ENCODE measurements at regions not wholly inside any gene's neighbourhood (a gene's known extent, or its start where the extent isn't known, plus 50 kb on each side); places are given as distances from the start of the nearest gene placed in this dataset.

- Histone ChIP-seq H3K27ac (ENCODE audit: low read depth, low read length) (no peak overlapping the region), H3K9me3 (ENCODE audit: control insufficient read depth, low read length) (no peaks in the 10 kb centered on the region), H3K4me1 (ENCODE audit: control insufficient read depth, insufficient read depth, low read length) (no peaks in the 10 kb centered on the region), H3K36me3 (ENCODE audit: control insufficient read depth, insufficient read depth, low read length) (no peaks in the 10 kb centered on the region), H3K9ac (ENCODE audit: extremely low read depth, low read length, poor library complexity, severe bottlenecking) (no peak overlapping the region), H3K27me3 (ENCODE audit: control insufficient read depth, insufficient read depth, low read length, poor library complexity, severe bottlenecking) (no peaks in the 10 kb centered on the region), H3K4me3 (ENCODE audit: low read length) (no peak overlapping the region)
- no peaks in the 10 kb centered on the region for H3K36me3 Mint-ChIP-seq (ENCODE audit: low read depth)
- H3K4me1 Mint-ChIP-seq, result no peaks in the 10 kb centered on the region
- no peak overlapping the region for H3K4me3 Mint-ChIP-seq
- H3K27ac Mint-ChIP-seq, result no peak overlapping the region
- no peak for TF ChIP-seq CTCF (conservative IDR thresholded peaks at IDR 0.05)
- 81 to 92% methylated on average over 4 to 11 of the region's 11 CpGs for WGBS, 2 experiments (ENCODE audit: insufficient coverage in 1 of 2, insufficient read length in 1 of 2)
- H3K27me3 Mint-ChIP-seq (ENCODE audit: insufficient read depth), result no peaks in the 10 kb centered on the region
- no peaks in the 10 kb centered on the region for H3K9me3 Mint-ChIP-seq
- peak; percentile 43 for DNase-seq
These were observed 113.7 kb downstream of the IRX5 start for GRCh38 chr16:55044201-55044975.

GRCh38 chr16:55045329-55045728 lies 114.7 kb downstream of the IRX5 start:
- Histone ChIP-seq H3K27me3 (ENCODE audit: control insufficient read depth, insufficient read depth, low read length, poor library complexity, severe bottlenecking) (no peaks in the 10 kb centered on the region), H3K9ac (ENCODE audit: extremely low read depth, low read length, poor library complexity, severe bottlenecking) (no peak overlapping the region), H3K4me1 (ENCODE audit: control insufficient read depth, insufficient read depth, low read length) (no peaks in the 10 kb centered on the region), H3K27ac (ENCODE audit: low read depth, low read length) (no peak overlapping the region), H3K9me3 (ENCODE audit: control insufficient read depth, low read length) (no peaks in the 10 kb centered on the region), H3K36me3 (ENCODE audit: control insufficient read depth, insufficient read depth, low read length) (no peaks in the 10 kb centered on the region), H3K4me3 (ENCODE audit: low read length) (no peak overlapping the region)
- WGBS, 2 experiments (ENCODE audit: insufficient coverage in 1 of 2, insufficient read length in 1 of 2), result 90 to 93% methylated on average over 2 to 3 of the region's 3 CpGs
- no peak for TF ChIP-seq CTCF (conservative IDR thresholded peaks at IDR 0.05)
- no peaks in the 10 kb centered on the region for H3K4me1 Mint-ChIP-seq
- H3K9me3 Mint-ChIP-seq, result no peaks in the 10 kb centered on the region
- no peak overlapping the region for H3K27ac Mint-ChIP-seq
- H3K36me3 Mint-ChIP-seq (ENCODE audit: low read depth), result no peaks in the 10 kb centered on the region
- DNase-seq, result no peak
- no peak overlapping the region for H3K4me3 Mint-ChIP-seq
- H3K27me3 Mint-ChIP-seq (ENCODE audit: insufficient read depth), result no peaks in the 10 kb centered on the region

GRCh38 chr16:55045756-55046460 lies 115.2 kb downstream of the IRX5 start:
- H3K9ac ChIP-seq (ENCODE audit: extremely low read depth, low read length, poor library complexity, severe bottlenecking), result no peak overlapping the region
- no peaks in the 10 kb centered on the region for H3K27me3 Mint-ChIP-seq (ENCODE audit: insufficient read depth)
- H3K9me3 Mint-ChIP-seq, result no peaks in the 10 kb centered on the region

More at GRCh38 chr16:55045756-55046460, 115.2 kb downstream of the IRX5 start:
- Mint-ChIP-seq H3K4me3 (no peak overlapping the region), H3K4me1 (no peaks in the 10 kb centered on the region), H3K36me3 (ENCODE audit: low read depth) (no peaks in the 10 kb centered on the region), H3K27ac (no peak overlapping the region)
- H3K27me3 ChIP-seq (ENCODE audit: control insufficient read depth, insufficient read depth, low read length, poor library complexity, severe bottlenecking), result no peaks in the 10 kb centered on the region
- WGBS, 2 experiments (ENCODE audit: insufficient coverage in 1 of 2, insufficient read length in 1 of 2), result 91 to 98% methylated on average over 5 to 11 of the region's 11 CpGs
- H3K36me3 ChIP-seq (ENCODE audit: control insufficient read depth, insufficient read depth, low read length), result no peaks in the 10 kb centered on the region
- no peak for DNase-seq
- no peak overlapping the region for H3K4me3 ChIP-seq (ENCODE audit: low read length)
- no peaks in the 10 kb centered on the region for H3K9me3 ChIP-seq (ENCODE audit: control insufficient read depth, low read length)
- H3K4me1 ChIP-seq (ENCODE audit: control insufficient read depth, insufficient read depth, low read length), result no peaks in the 10 kb centered on the region
- H3K27ac ChIP-seq (ENCODE audit: low read depth, low read length), result no peak overlapping the region
- no peak for TF ChIP-seq CTCF (conservative IDR thresholded peaks at IDR 0.05)
